Uterus (tissue), 3 donors: ENCODE measurements at regions not wholly inside any gene's neighbourhood (a gene's known extent, or its start where the extent isn't known, plus 50 kb on each side); places are given as distances from the start of the nearest gene placed in this dataset.

Experiments used
- DNase-seq, 2 donors: peaks; one replicate each; pipeline ENCODE4 v3.0.0-alpha.2; 2019 to 2020
- H3K27ac ChIP-seq, 2 donors: fragments of 200-600 bp; sonication (generic); 1 replicate in 1 of 2; 2 replicates in 1 of 2; pipeline ENCODE4 v1.5.1; 2016 to 2018
- H3K27me3 ChIP-seq, 2 donors: fragments of 200-600 bp; sonication (generic); one replicate each; pipeline ENCODE4 v1.5.1; 2018 to 2019; ENCODE audit warnings: control low read depth in 1 of 2
- H3K36me3 ChIP-seq, 2 donors: fragments of 200-600 bp; sonication (generic); one replicate each; pipeline ENCODE4 v1.5.1; 2019; ENCODE audit warnings: control low read depth in 1 of 2
- H3K4me1 ChIP-seq, 2 donors: fragments of 200-600 bp; sonication (generic); one replicate each; pipeline ENCODE4 v1.5.1; 2018 to 2019; ENCODE audit warnings: control low read depth in 1 of 2
- H3K4me3 ChIP-seq, 2 donors: fragments of 200-600 bp; sonication (generic); 1 replicate in 1 of 2; 2 replicates in 1 of 2; pipeline ENCODE4 v1.5.1; 2018 to 2019; ENCODE audit warnings: mild to moderate bottlenecking in 1 of 2
- H3K9me3 ChIP-seq, 2 donors: fragments of 200-600 bp; sonication (generic); one replicate each; pipeline ENCODE4 v1.5.1; 2019; ENCODE audit warnings: control low read depth in 1 of 2
- POLR2A ChIP-seq, 2 donors: fragments of 450-650 bp; IDR thresholded peaks; one replicate each; pipeline ENCODE4 v1.6.1; 2016; ENCODE audit warnings: antibody characterized with exemption in 2 of 2, mild to moderate bottlenecking in 1 of 2, moderate library complexity in 1 of 2
- intact Hi-C: fragments of 100-400 bp; cut with DNase I; formaldehyde crosslinking; loops from one replicate; pipeline ENCODE4 v1.15.1; 2023; ENCODE audit warnings: low total_unique reads
- TF ChIP-seq, protein P1 (sequence below), 4 experiments: fragments of 200-600 bp in 2 of 4; fragments of 450-650 bp in 2 of 4; sonication (generic) in 2 of 4; IDR thresholded peaks; one replicate each; pipeline ENCODE4 v1.5.1; 2016 to 2019; ENCODE audit warnings: antibody characterized with exemption in 4 of 4, mild to moderate bottlenecking in 2 of 4, moderate library complexity in 1 of 4
- donor health status: DM: yes; HTN: yes; CAD: no.

DNA sequence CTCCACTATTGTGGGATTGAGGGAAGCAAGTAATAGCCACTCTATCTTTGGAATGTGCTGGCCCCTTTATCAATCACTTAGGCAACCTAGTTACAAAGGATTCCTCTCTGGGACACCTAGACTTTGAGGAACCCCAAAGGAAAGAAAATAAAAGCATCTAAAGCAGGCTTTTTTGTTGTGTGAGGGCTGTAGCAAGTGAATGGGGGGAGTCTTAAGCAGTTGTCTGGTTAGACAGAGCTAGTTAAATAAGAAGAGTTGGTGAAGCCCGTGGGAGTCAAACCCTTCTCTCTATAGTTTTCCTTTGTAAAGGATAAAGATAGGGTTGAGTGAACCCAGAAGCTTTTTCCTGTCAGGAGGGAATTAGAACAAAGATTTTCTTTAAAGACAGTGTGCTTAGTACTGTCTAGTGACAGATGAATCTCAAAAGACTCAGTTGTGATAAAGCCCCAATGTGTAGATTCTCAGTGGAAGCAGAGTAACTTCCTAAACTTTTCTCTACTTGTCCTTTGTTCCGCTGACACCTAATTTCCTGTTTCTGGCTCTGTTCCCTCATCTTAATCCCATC, 63.3 kb downstream of the HDGFL1 start:
- TF ChIP-seq POLR2A (IDR thresholded peaks at IDR 0.05): no peak
- Histone ChIP-seq H3K27me3 (no peaks in the 10 kb centered on the region), H3K9me3 (no peaks in the 10 kb centered on the region), H3K4me3 (no peak overlapping the region), H3K27ac (peak overlapping the region in 1 of 2 donors; percentile 2), H3K36me3 (no peaks in the 10 kb centered on the region), H3K4me1 (peaks cover 0 to 3% of the 10 kb centered on the region in 2 donors)
- no peak for DNase-seq
- intact Hi-C loops: no loop called here

DNA sequence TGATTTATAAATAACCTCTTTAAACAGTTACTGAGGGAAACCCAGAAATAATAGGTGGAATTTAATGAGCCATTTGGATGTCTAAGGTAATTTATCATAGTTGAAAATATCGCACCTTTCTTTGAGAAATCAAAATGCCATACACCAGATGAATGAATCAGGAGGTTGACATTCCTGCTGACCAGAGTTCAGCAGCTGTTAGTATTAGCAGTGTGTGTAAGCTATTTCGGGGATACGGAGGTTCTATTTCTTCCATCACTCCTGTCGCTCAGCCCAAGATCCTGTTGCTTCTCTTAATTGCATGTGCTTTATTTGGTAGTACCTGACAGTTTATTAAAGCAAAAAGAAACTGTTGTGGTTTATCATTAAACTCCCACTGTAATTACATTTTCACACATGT, 67.1 kb downstream of the HDGFL1 start:
- TF ChIP-seq POLR2A (IDR thresholded peaks at IDR 0.05): no peak
- TF ChIP-seq, protein P1, sequence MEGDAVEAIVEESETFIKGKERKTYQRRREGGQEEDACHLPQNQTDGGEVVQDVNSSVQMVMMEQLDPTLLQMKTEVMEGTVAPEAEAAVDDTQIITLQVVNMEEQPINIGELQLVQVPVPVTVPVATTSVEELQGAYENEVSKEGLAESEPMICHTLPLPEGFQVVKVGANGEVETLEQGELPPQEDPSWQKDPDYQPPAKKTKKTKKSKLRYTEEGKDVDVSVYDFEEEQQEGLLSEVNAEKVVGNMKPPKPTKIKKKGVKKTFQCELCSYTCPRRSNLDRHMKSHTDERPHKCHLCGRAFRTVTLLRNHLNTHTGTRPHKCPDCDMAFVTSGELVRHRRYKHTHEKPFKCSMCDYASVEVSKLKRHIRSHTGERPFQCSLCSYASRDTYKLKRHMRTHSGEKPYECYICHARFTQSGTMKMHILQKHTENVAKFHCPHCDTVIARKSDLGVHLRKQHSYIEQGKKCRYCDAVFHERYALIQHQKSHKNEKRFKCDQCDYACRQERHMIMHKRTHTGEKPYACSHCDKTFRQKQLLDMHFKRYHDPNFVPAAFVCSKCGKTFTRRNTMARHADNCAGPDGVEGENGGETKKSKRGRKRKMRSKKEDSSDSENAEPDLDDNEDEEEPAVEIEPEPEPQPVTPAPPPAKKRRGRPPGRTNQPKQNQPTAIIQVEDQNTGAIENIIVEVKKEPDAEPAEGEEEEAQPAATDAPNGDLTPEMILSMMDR (IDR thresholded peaks at IDR 0.05): no peak
- Histone ChIP-seq H3K36me3 (no peaks in the 10 kb centered on the region), H3K4me3 (no peak overlapping the region), H3K27me3 (no peaks in the 10 kb centered on the region), H3K9me3 (no peaks in the 10 kb centered on the region), H3K27ac (no peak overlapping the region), H3K4me1 (peaks cover 0 to 3% of the 10 kb centered on the region in 2 donors)
- DNase-seq: no peak
- intact Hi-C loops: no loop called here

DNA sequence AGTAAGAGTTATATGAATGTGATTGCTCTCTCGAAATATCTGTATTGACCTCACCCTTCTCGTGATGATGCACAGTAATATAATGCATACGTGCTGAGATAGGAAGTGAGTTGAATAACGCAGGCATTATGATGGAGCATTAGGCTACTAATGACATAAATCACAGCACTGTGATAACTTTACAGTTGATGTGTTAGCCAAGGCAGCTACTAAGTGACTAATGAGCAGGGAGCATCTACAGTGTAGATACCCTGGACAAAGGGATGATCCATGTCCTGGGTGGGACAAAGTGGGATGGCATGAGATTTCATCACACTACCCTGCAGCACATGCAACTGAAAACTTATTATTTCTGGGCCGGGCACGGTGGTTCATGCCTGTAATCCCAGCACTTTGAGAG, 68.4 kb downstream of the HDGFL1 start:
- H3K27ac ChIP-seq: no peak overlapping the region
- H3K4me3 ChIP-seq: no peak overlapping the region
- no peaks in the 10 kb centered on the region for H3K4me1 ChIP-seq
- no peak for DNase-seq
- no peaks in the 10 kb centered on the region for H3K27me3 ChIP-seq
- TF ChIP-seq, protein P1 (IDR thresholded peaks at IDR 0.05): no peak
- no peak for TF ChIP-seq POLR2A (IDR thresholded peaks at IDR 0.05)
- H3K36me3 ChIP-seq: no peaks in the 10 kb centered on the region
- no peaks in the 10 kb centered on the region for H3K9me3 ChIP-seq
- intact Hi-C loops: no loop called here

DNA sequence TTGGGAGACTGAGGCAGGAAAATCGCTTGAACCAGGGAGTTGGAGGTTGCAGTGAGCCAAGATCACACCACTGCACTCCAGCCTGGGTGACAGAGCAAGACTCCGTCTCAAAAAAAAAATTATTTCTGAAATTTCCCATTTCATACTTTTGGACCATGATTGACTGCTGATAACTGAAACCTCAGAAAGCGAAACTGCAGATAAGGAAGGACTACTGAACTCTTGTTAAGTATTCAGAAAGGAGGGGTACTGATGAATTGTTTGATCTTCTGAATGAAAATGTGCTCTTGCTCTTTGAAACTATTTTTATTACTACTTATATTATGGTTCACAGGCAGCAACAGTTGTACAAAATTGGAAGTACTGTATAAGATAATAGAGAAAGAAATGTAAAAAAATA, 69.0 kb downstream of the HDGFL1 start:
- Histone ChIP-seq H3K9me3 (no peaks in the 10 kb centered on the region), H3K4me1 (no peaks in the 10 kb centered on the region), H3K4me3 (no peak overlapping the region), H3K27me3 (no peaks in the 10 kb centered on the region), H3K36me3 (no peaks in the 10 kb centered on the region), H3K27ac (no peak overlapping the region)
- no peak for DNase-seq
- no peak for TF ChIP-seq POLR2A (IDR thresholded peaks at IDR 0.05)
- TF ChIP-seq, protein P1 (IDR thresholded peaks at IDR 0.05): no peak
- intact Hi-C loops: no loop called here

DNA sequence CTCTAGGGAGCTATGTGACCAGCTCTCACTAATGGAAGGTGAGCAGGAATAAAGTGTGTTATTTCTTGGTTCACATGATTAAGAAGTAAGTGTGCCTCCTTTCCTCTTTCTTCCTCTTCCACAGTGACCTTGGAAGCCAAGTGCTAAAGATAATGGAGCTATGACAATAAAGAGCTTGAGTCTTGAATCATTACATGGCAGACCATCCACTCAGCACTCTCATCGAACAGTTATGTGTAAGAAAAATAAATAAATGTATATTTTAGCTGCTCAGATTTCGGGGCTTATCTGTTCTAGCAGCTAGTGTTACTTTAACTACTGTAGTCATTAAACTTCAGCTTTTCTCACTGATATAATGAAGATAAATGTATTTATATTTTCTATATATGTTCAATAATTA, 72.9 kb downstream of the HDGFL1 start:
- no peak overlapping the region for H3K27ac ChIP-seq
- no peaks in the 10 kb centered on the region for H3K36me3 ChIP-seq
- no peak overlapping the region for H3K4me3 ChIP-seq
- H3K27me3 ChIP-seq: no peaks in the 10 kb centered on the region
- no peak for TF ChIP-seq POLR2A (IDR thresholded peaks at IDR 0.05)
- TF ChIP-seq, protein P1 (IDR thresholded peaks at IDR 0.05): no peak
- H3K9me3 ChIP-seq: no peaks in the 10 kb centered on the region
- no peaks in the 10 kb centered on the region for H3K4me1 ChIP-seq
- intact Hi-C loops: no loop called here
- DNase-seq: no peak

DNA sequence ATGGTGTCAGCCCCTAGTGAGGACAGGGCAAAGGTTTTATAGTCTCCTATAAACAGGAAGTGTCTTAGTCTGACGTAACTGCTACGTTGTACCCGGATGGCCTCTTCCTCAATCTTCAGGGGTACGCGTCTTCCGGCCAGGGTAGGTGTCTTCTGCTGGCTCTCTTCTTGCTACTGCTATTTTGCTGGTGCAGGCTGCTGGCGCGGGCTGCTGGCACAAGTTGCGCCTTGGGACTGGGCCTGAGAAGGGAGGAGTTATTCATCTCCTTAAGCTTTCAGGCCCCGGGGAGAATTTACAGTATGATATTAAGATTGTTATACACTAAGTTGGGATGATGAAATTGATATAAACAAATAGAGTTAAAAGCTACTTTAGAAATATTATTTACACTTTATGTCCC, 74.4 kb downstream of the HDGFL1 start:
- DNase-seq: peak in 1 of 2 donors; percentile 14
- Histone ChIP-seq H3K9me3 (no peaks in the 10 kb centered on the region), H3K27me3 (no peaks in the 10 kb centered on the region), H3K27ac (no peak overlapping the region), H3K4me1 (no peaks in the 10 kb centered on the region), H3K4me3 (no peak overlapping the region), H3K36me3 (no peaks in the 10 kb centered on the region)
- intact Hi-C loops: no loop called here
- TF ChIP-seq, protein P1 (IDR thresholded peaks at IDR 0.05): no peak
- TF ChIP-seq POLR2A (IDR thresholded peaks at IDR 0.05): no peak
